Right hindlimb (tissue), 1 donor: ENCODE measurements at regions not wholly inside any gene's neighbourhood (a gene's known extent, or its start where the extent isn't known, plus 50 kb on each side); places are given as distances from the start of the nearest gene placed in this dataset.
A peak's percentile ranks its signal among the peaks of the same experiment; 100 is the strongest.

Experiments
- DNase-seq: peaks from one replicate; pipeline ENCODE4 v3.0.0-alpha.2; 2018

- no peak for DNase-seq
Measured at GRCh38 chr5:56340196-56340980, 107.3 kb upstream of the ANKRD55 start.

DNA sequence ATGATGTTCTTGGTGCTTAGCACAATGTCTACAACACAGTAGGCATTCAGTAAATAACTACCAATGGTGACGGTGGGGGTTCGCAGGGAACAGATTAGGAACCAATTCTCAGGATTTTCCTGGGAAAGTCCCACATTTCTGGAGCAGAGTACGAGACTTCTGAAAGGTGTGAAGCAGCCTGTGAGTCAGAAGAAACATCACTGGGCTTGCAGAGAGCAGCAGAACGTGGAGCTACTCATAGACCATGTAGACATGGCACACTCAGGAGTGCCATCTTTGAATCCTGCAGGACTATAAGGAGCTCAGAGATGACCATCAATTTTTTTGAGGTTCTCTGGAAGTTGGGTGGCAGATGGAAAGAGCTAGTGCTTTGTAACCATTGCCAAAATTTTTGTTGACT is 106.6 kb upstream of the ANKRD55 start:
- no peak for DNase-seq

GRCh38 chr5:56337715-56338319 is 104.7 kb upstream of the ANKRD55 start:
- no peak for DNase-seq

DNA sequence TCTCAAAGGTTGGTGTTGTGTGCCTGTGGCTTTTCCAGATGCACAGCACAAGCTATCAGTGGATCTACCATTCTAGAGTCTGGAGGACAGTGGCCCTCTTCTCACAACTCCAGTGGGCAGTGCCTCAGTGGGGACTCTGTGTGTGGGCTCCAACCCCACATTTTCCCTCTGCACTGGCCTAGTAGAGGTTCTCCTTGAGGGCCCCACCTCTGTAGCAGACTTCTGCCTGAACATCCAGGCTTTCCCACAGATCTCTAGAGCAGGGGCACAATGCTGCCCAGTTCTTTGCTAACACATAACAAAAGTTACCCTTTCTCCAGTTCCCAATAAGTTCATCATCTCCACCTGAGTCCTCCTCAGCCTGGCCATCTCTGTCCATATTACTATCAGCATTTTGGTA is 102.1 kb upstream of the ANKRD55 start:
- DNase-seq: no peak

GRCh38 chr5:56330806-56331205 is 97.7 kb upstream of the ANKRD55 start:
- no peak for DNase-seq

- DNase-seq: no peak
Measured at GRCh38 chr5:56330167-56330566, 97.0 kb upstream of the ANKRD55 start.

DNA sequence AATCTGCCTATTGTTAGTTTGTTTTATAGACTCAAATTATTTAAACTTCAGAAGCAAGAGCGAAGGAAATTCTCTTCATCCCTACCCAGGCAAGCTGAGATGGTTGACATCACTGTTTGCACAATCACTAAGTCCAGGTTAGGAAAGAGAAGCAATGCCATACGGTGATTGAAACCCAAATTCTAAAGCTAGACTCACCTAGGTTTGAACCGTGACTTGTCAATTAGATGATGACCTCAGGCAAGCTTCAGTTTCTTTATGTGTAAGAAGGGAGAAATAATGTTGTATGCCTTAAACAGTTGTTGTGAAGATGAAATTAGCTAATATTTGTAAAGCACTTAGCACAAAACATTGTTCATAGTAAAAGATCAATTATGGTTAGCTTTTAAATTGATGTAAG is 96.5 kb upstream of the ANKRD55 start:
- no peak for DNase-seq

DNA sequence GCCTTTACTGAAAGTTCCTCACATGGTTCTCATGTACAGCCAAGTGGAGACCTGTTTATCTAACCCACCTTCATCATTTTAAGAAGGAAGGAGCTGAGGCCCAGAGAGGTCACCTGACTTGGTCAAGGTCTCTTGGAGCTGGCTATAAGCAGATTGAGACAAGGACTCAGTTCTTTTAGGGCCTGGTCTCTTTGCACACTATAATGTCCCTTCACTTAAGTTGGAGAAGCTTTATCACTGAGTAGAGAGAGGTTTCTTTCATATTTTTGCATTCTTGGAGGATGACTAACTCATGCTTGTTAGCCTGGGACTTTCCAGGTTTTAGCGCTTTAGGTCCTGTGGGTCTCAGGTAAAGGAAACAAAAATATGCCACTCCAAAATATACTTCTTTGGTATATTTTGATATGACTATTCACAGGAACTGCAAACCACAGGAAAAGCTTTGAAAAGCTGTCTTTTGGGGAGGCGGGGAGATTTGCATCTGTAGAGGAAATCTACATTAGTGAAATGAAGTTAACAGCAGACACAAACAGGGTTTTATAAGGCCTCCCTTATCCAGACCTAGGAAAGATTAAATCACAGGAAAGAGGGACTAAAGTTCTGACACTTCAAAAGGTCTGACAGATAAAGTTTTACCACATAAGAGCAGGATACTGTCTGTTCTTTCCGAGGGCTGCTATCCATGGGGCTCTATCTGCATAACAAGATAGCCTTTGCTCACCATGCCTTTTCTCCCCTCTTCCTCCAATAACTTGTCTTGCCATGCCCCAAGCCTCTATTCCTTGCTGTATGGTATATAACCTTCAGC is 95.8 kb upstream of the ANKRD55 start:
- no peak for DNase-seq

- DNase-seq: no peak
Measured at GRCh38 chr5:56327809-56328208, 94.7 kb upstream of the ANKRD55 start.

DNA sequence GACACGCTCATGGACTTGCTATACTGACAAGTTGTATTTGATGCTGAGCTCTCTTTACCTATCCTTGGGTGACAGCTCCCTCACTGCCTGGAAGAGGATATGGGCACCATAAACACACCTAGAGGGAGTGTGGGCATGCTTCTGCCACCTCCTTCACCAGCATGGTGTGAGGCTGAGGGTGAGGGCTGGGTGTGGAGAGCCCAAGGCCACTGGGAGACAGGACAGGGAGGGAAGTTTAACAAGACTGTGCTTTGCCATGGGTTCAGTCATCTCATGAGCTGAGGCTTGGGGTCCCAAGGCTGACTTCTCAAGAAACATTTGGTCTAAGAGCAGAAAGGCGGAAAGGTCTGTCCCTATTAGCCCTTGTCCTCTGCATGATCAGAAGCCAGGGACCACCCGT is 93.6 kb upstream of the ANKRD55 start:
- DNase-seq: no peak

DNA sequence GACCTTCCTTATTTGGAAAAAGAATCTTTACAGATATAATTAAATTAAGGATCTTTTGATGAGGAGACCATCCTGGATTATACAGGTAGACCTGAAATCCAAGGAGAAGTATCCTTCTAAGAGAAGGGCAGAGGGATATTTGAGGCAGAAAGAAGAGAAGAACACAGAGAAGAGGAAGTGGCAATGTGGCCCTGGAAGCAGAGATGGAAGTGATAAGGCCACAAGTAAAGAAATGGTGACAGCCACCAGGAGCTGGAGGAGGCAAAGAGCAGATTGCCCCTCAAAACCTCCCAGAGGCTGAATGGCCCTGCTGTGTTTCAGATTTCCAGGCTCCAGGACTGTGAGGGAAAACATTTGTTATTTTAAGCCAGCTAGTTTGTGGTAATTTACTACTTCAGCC is 93.0 kb upstream of the ANKRD55 start:
- DNase-seq: no peak

- no peak for DNase-seq
Measured at GRCh38 chr5:56325039-56325438, 91.9 kb upstream of the ANKRD55 start.

GRCh38 chr5:56323505-56323904 is 90.4 kb upstream of the ANKRD55 start:
- DNase-seq: no peak

DNA sequence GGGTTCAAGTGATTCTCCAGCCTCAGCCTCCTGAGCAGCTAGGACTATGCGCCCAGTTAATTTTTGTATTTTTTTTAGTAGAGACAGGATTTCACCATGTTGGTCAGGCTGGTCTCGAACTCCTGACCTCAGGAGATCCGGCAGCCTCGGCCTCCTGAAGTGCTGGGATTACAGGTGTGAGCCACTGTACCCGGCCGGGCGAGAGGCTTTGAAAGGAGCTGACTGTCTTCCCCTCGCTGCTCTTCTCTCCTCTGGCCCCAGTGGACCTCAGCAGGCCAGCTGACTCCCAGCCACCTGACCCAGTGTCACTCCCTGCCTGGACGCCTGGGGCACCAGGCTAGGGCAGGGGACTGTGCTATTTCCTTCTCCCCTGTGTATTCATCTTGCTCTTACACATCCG is 89.5 kb upstream of the ANKRD55 start:
- no peak for DNase-seq

- no peak for DNase-seq
Measured at GRCh38 chr5:56321236-56321881, 88.2 kb upstream of the ANKRD55 start.

GRCh38 chr5:56320686-56321085 is 87.6 kb upstream of the ANKRD55 start:
- DNase-seq: no peak

- DNase-seq: peak; percentile 78
Measured at GRCh38 chr5:56319526-56320181, 86.5 kb upstream of the ANKRD55 start.

DNA sequence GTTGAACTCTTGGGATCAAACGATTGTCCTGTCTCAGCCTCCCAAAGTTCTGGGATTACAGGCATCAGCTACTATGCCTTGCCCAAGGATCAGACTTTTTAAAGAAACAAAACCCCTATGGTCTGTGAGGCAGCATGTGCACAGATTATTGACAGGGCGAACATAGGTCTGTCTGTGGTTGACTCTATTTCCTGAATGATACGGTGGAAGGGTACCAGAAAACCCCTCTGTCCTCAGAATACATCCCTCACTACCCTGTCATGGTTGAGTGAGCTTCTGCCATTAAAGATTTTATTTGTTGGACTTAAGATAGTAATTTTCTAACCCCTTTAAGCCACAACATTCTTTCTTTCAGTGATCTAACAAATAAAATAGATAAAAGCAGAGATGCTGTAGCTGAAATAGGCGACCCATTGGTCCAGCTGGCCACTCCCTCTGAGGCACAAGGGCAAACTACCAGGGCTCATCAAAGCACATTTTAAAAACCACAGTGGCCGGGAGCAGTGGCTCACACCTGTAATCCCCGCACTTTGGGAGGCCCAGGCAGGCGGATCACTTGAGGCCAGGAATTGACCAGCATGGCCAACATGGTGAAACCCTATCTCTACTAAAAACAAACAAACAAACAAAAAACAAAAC is 84.9 kb upstream of the ANKRD55 start:
- no peak for DNase-seq

- DNase-seq: no peak
Measured at GRCh38 chr5:56316299-56316994, 83.3 kb upstream of the ANKRD55 start.

- DNase-seq: no peak
Measured at GRCh38 chr5:56314529-56314928, 81.4 kb upstream of the ANKRD55 start.

DNA sequence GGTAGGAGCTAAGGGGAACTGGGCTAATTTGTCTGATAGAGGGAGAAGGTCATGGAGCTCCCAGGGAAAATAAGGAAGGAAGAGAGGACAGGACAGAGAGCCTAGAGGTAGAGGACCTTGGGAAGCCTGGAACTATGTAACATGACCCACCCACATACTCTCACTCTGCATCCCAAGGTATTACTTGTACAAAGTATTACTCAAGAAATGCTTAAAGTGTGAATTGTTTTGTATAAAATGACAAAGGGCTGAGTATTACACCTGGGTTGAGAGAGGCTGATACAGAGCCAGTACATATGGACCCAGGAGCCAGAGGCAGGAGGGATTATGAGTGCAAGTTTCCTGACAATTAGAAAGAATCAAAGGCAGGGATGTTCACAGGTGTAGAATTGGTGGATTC is 80.5 kb upstream of the ANKRD55 start:
- DNase-seq: no peak
